HG03175 (cell line): ENCODE measurements at regions not wholly inside any gene's neighbourhood (a gene's known extent, or its start where the extent isn't known, plus 50 kb on each side); places are given as distances from the start of the nearest gene placed in this dataset.
"Not testable (repeated sequence)": the region's sequence is repeated elsewhere in the genome, so short reads cannot be mapped to it uniquely, and the experiment has no call there.

ENCODE experiments used
- ATAC-seq: cut with Tn5 transposase; IDR thresholded peaks from one replicate; pipeline ENCODE4 v1.9.1; 2021; ENCODE audit warnings: mild to moderate bottlenecking, moderate library complexity; ENCODE audit not compliant: unreplicated experiment

- no peak for ATAC-seq
These were observed 126.8 kb upstream of the SMLR1 start for GRCh38 chr6:130700397-130700796.

GRCh38 chr6:130708338-130708737 is 118.9 kb upstream of the SMLR1 start:
- ATAC-seq: no peak

GRCh38 chr6:130711641-130712040 is 115.6 kb upstream of the SMLR1 start:
- ATAC-seq: not testable (repeated sequence)

- no peak for ATAC-seq
These were observed 114.1 kb upstream of the SMLR1 start for GRCh38 chr6:130713144-130713543.

- ATAC-seq: no peak
These were observed 112.1 kb upstream of the SMLR1 start for GRCh38 chr6:130715058-130715457.

- no peak for ATAC-seq
These were observed 110.7 kb upstream of the SMLR1 start for GRCh38 chr6:130716466-130716865.

GRCh38 chr6:130717657-130718056 is 109.5 kb upstream of the SMLR1 start:
- ATAC-seq: no peak

- ATAC-seq: no peak
These were observed 107.0 kb upstream of the SMLR1 start for GRCh38 chr6:130720076-130720715.

GRCh38 chr6:130724089-130724488 is 103.1 kb upstream of the SMLR1 start:
- no peak for ATAC-seq

GRCh38 chr6:130725551-130725950 is 101.7 kb upstream of the SMLR1 start:
- ATAC-seq: no peak

- not testable (repeated sequence) for ATAC-seq
These were observed 99.1 kb upstream of the SMLR1 start for GRCh38 chr6:130728064-130728463.

GRCh38 chr6:130730600-130730999 is 96.6 kb upstream of the SMLR1 start:
- no peak for ATAC-seq

GRCh38 chr6:130734161-130734560 is 93.0 kb upstream of the SMLR1 start:
- no peak for ATAC-seq

- ATAC-seq: no peak
These were observed 86.9 kb upstream of the SMLR1 start for GRCh38 chr6:130740308-130740707.

- ATAC-seq: no peak
These were observed 85.0 kb upstream of the SMLR1 start for GRCh38 chr6:130742131-130742681.

GRCh38 chr6:130743175-130743574 is 84.0 kb upstream of the SMLR1 start:
- ATAC-seq: no peak

- no peak for ATAC-seq
These were observed 82.4 kb upstream of the SMLR1 start for GRCh38 chr6:130744576-130745366.

- ATAC-seq: no peak
These were observed 79.2 kb upstream of the SMLR1 start for GRCh38 chr6:130748041-130748440.

- ATAC-seq: no peak
These were observed 77.8 kb upstream of the SMLR1 start for GRCh38 chr6:130749402-130749801.

GRCh38 chr6:130752267-130752666 is 74.9 kb upstream of the SMLR1 start:
- no peak for ATAC-seq

GRCh38 chr6:130754786-130755367 is 72.3 kb upstream of the SMLR1 start:
- no peak for ATAC-seq
